Nephron (organoid): ENCODE measurements at regions not wholly inside any gene's neighbourhood (a gene's known extent, or its start where the extent isn't known, plus 50 kb on each side); places are given as distances from the start of the nearest gene placed in this dataset.

ENCODE experiments used
- H3K27ac Mint-ChIP-seq, 3 experiments: 2 replicates each; pipeline ENCODE4 v1.8.0; 2020; ENCODE audit warnings: mixed read lengths in 3 of 3, mild to moderate bottlenecking in 2 of 3, moderate library complexity in 1 of 3
- H3K27me3 Mint-ChIP-seq: 2 replicates; pipeline ENCODE4 v1.8.0; 2021; ENCODE audit warnings: low read depth, mild to moderate bottlenecking, moderate library complexity, mixed read lengths
- H3K36me3 Mint-ChIP-seq: 2 replicates; pipeline ENCODE4 v1.8.0; 2020; ENCODE audit warnings: low read depth, mixed read lengths
- H3K4me1 Mint-ChIP-seq: 2 replicates; pipeline ENCODE4 v1.8.0; 2020; ENCODE audit warnings: mixed read lengths
- H3K4me3 Mint-ChIP-seq, 3 experiments: 2 replicates each; pipeline ENCODE4 v1.8.0; 2020; ENCODE audit warnings: mild to moderate bottlenecking in 3 of 3, mixed read lengths in 3 of 3, moderate library complexity in 2 of 3
- H3K9me3 Mint-ChIP-seq: 2 replicates; pipeline ENCODE4 v1.8.0; 2020; ENCODE audit warnings: mixed read lengths
- CTCF ChIP-seq, 3 experiments: fragments of 200-600 bp; sonication (generic); IDR thresholded peaks; one replicate each; pipeline ENCODE4 v1.5.0; 2021; ENCODE audit warnings: antibody characterized with exemption in 3 of 3; ENCODE audit not compliant: unreplicated experiment in 3 of 3

GRCh38 chr5:8457187-8458037, 588.5 kb downstream of the MTRR start:
- Mint-ChIP-seq H3K4me3 (no peak overlapping the region), H3K9me3 (peaks cover 3% of the 10 kb centered on the region), H3K4me1 (no peaks in the 10 kb centered on the region), H3K27ac (no peak overlapping the region), H3K36me3 (no peaks in the 10 kb centered on the region), H3K27me3 (no peaks in the 10 kb centered on the region)
- TF ChIP-seq CTCF (IDR thresholded peaks at IDR 0.05; ENCODE audit: unreplicated experiment in 3 of 3), result no peak

- Mint-ChIP-seq H3K9me3 (peaks cover 3% of the 10 kb centered on the region), H3K4me1 (no peaks in the 10 kb centered on the region)
Observed at GRCh38 chr5:8458038-8458383, 589.1 kb downstream of the MTRR start.

GRCh38 chr5:8461543-8461942, 592.6 kb downstream of the MTRR start:
- H3K4me3 Mint-ChIP-seq, result no peak overlapping the region
- H3K4me1 Mint-ChIP-seq, result no peaks in the 10 kb centered on the region
- TF ChIP-seq CTCF (IDR thresholded peaks at IDR 0.05; ENCODE audit: unreplicated experiment in 3 of 3), result no peak
- no peaks in the 10 kb centered on the region for H3K27me3 Mint-ChIP-seq
- peaks cover 6% of the 10 kb centered on the region for H3K9me3 Mint-ChIP-seq
- no peaks in the 10 kb centered on the region for H3K36me3 Mint-ChIP-seq
- H3K27ac Mint-ChIP-seq, result no peak overlapping the region

More at GRCh38 chr5:8458038-8458383, 589.1 kb downstream of the MTRR start:
- TF ChIP-seq CTCF (IDR thresholded peaks at IDR 0.05; ENCODE audit: unreplicated experiment in 3 of 3), result no peak
- Mint-ChIP-seq H3K27me3 (no peaks in the 10 kb centered on the region), H3K36me3 (no peaks in the 10 kb centered on the region), H3K4me3 (no peak overlapping the region), H3K27ac (no peak overlapping the region)

- Mint-ChIP-seq H3K36me3 (no peaks in the 10 kb centered on the region), H3K4me3 (no peak overlapping the region), H3K27ac (no peak overlapping the region), H3K9me3 (peaks cover 3% of the 10 kb centered on the region), H3K27me3 (no peaks in the 10 kb centered on the region), H3K4me1 (no peaks in the 10 kb centered on the region)
- no peak for TF ChIP-seq CTCF (IDR thresholded peaks at IDR 0.05; ENCODE audit: unreplicated experiment in 3 of 3)
Observed at GRCh38 chr5:8462565-8462964, 593.6 kb downstream of the MTRR start.

GRCh38 chr5:8470489-8470888, 601.5 kb downstream of the MTRR start:
- TF ChIP-seq CTCF (IDR thresholded peaks at IDR 0.05; ENCODE audit: unreplicated experiment in 3 of 3), result no peak
- Mint-ChIP-seq H3K4me3 (no peak overlapping the region), H3K27ac (no peak overlapping the region)

GRCh38 chr5:8471581-8471980, 602.6 kb downstream of the MTRR start:
- Mint-ChIP-seq H3K9me3 (peaks cover 21% of the 10 kb centered on the region), H3K4me1 (no peaks in the 10 kb centered on the region), H3K27me3 (no peaks in the 10 kb centered on the region), H3K27ac (no peak overlapping the region), H3K36me3 (peaks cover 5% of the 10 kb centered on the region), H3K4me3 (no peak overlapping the region)
- no peak for TF ChIP-seq CTCF (IDR thresholded peaks at IDR 0.05; ENCODE audit: unreplicated experiment in 3 of 3)

More at GRCh38 chr5:8470489-8470888, 601.5 kb downstream of the MTRR start:
- H3K27me3 Mint-ChIP-seq, result no peaks in the 10 kb centered on the region
- H3K36me3 Mint-ChIP-seq, result peaks cover 5% of the 10 kb centered on the region
- H3K4me1 Mint-ChIP-seq, result no peaks in the 10 kb centered on the region
- peaks cover 21% of the 10 kb centered on the region for H3K9me3 Mint-ChIP-seq
